ENCODE measurements at regions not wholly inside any gene's neighbourhood (a gene's known extent, or its start where the extent isn't known, plus 50 kb on each side); places are given as distances from the start of the nearest gene placed in this dataset.

- in situ Hi-C loops (cut with MboI) (no loop called here), intact Hi-C loops (cut with micrococcal nuclease; ENCODE audit: unreplicated experiment) (no loop called here)
- no peak for DNase-seq (ENCODE audit: low read depth, low spot score)
- ChIA-PET RAD21 (ENCODE audit: unreplicated experiment) (no interaction called here), POLR2A (no interaction called here), CTCF (no interaction called here), SMC1A (ENCODE audit: uncharacterized antibody, unreplicated experiment) (no interaction called here)
- no peaks in the 10 kb centered on the region for H3K4me1 ChIP-seq (ENCODE audit: control insufficient read depth, insufficient read depth, low read length)
- no peaks in the 10 kb centered on the region for H3K9me3 ChIP-seq (replicated peaks; ENCODE audit: control insufficient read depth, insufficient read depth, low read length)
- no peak overlapping the region for H3K9ac ChIP-seq (ENCODE audit: control insufficient read depth, insufficient read depth, low read length)
- no peaks in the 10 kb centered on the region for H4K20me1 ChIP-seq (ENCODE audit: control insufficient read depth, insufficient read depth)
- FAIRE-seq: no peak
- BruUV-seq (replicated peaks): no TSS peak
- H3K27ac ChIP-seq (ENCODE audit: control insufficient read depth, insufficient read depth): no peak overlapping the region
- H2AFZ ChIP-seq (ENCODE audit: control insufficient read depth, low read depth, low read length): no peak overlapping the region
- H3K4me2 ChIP-seq (ENCODE audit: control insufficient read depth, insufficient read depth): no peak overlapping the region
- 39% methylated on average over 6 of the region's 6 CpGs for WGBS (ENCODE audit: insufficient coverage, insufficient replicate concordance, low lambda C conversion rate, missing lambda C conversion rate)
- no peak overlapping the region for H3K4me3 ChIP-seq
- H3K27me3 ChIP-seq (replicated peaks in 1 of 2; ENCODE audit: control insufficient read depth in 2 of 2, insufficient read depth in 2 of 2, low read length in 1 of 2): no peaks in the 10 kb centered on the region; a peak in 2 of 4 replicates
- TF ChIP-seq HDAC6 (IDR thresholded peaks at IDR 0.05; ENCODE audit: unreplicated experiment) (no peak), NFYA (IDR thresholded peaks at IDR 0.05; ENCODE audit: borderline replicate concordance, low read depth, low read length) (no peak), RCOR1 (conservative IDR thresholded peaks at IDR 0.05; ENCODE audit: low read depth, low read length) (no peak), IKZF2 (IDR thresholded peaks at IDR 0.05) (no peak), CREM (IDR thresholded peaks at IDR 0.05; ENCODE audit: low read depth) (no peak), SRF (IDR thresholded peaks at IDR 0.05; ENCODE audit: low read depth in 2 of 2, low read length in 2 of 2) (no peak)
- no peaks in the 10 kb centered on the region for H3K36me3 ChIP-seq (ENCODE audit: control insufficient read depth in 2 of 2, insufficient read depth in 2 of 2, low read length in 1 of 2)
- ATAC-seq: no peak
- H3K79me2 ChIP-seq (ENCODE audit: control insufficient read depth, insufficient read depth, low read length): no peaks in the 10 kb centered on the region
Measured at GRCh38 chr12:111185889-111186227, 183.0 kb downstream of the PHETA1 start.

- in situ Hi-C loops (cut with MboI) (no loop called here), intact Hi-C loops (cut with micrococcal nuclease; ENCODE audit: unreplicated experiment) (no loop called here)
- H3K9ac ChIP-seq (ENCODE audit: control insufficient read depth, insufficient read depth, low read length): no peak overlapping the region
- CTCF ChIA-PET: no interaction called here
- RAD21 ChIA-PET (ENCODE audit: unreplicated experiment): no interaction called here
- SMC1A ChIA-PET (ENCODE audit: uncharacterized antibody, unreplicated experiment): no interaction called here
- POLR2A ChIA-PET: no interaction called here
- H3K27me3 ChIP-seq (replicated peaks in 1 of 2; ENCODE audit: control insufficient read depth in 2 of 2, insufficient read depth in 2 of 2, low read length in 1 of 2): peaks cover 0 to 2% of the 10 kb centered on the region in 2 experiments; a peak in 2 of 4 replicates
- DNase-seq (ENCODE audit: low read depth, low spot score): no peak
- H3K9me3 ChIP-seq (replicated peaks; ENCODE audit: control insufficient read depth, insufficient read depth, low read length): no peaks in the 10 kb centered on the region
- H3K4me1 ChIP-seq (ENCODE audit: control insufficient read depth, insufficient read depth, low read length): no peaks in the 10 kb centered on the region
- H3K36me3 ChIP-seq (ENCODE audit: control insufficient read depth in 2 of 2, insufficient read depth in 2 of 2, low read length in 1 of 2): no peaks in the 10 kb centered on the region
- WGBS (ENCODE audit: insufficient coverage, insufficient replicate concordance, low lambda C conversion rate, missing lambda C conversion rate): 34% methylated on average over 13 of the region's 13 CpGs
- H4K20me1 ChIP-seq (ENCODE audit: control insufficient read depth, insufficient read depth): no peaks in the 10 kb centered on the region; the same call in 1 of the 2 replicates
- no peak overlapping the region for H3K4me2 ChIP-seq (ENCODE audit: control insufficient read depth, insufficient read depth)
- no peak overlapping the region for H3K4me3 ChIP-seq
- BruUV-seq (replicated peaks): no TSS peak
- FAIRE-seq: no peak
- H2AFZ ChIP-seq (ENCODE audit: control insufficient read depth, low read depth, low read length): no peak overlapping the region
- TF ChIP-seq SIN3A (IDR thresholded peaks at IDR 0.05; ENCODE audit: low read depth, low read length) (no peak), HDAC2 (IDR thresholded peaks at IDR 0.05) (no peak), TCF12 (IDR thresholded peaks at IDR 0.05; ENCODE audit: low read depth, low read length) (no peak), PKNOX1 (IDR thresholded peaks at IDR 0.05) (no peak), NR2F1 (conservative IDR thresholded peaks at IDR 0.05) (no peak), ESRRA (IDR thresholded peaks at IDR 0.05; ENCODE audit: low read length) (no peak)
- ATAC-seq: no peak
- H3K27ac ChIP-seq (ENCODE audit: control insufficient read depth, insufficient read depth): no peak overlapping the region
- H3K79me2 ChIP-seq (ENCODE audit: control insufficient read depth, insufficient read depth, low read length): no peaks in the 10 kb centered on the region
Measured at GRCh38 chr12:111185206-111185888, 183.5 kb downstream of the PHETA1 start.
